ENCODE measurements at regions not wholly inside any gene's neighbourhood (a gene's known extent, or its start where the extent isn't known, plus 50 kb on each side); places are given as distances from the start of the nearest gene placed in this dataset.

DNA sequence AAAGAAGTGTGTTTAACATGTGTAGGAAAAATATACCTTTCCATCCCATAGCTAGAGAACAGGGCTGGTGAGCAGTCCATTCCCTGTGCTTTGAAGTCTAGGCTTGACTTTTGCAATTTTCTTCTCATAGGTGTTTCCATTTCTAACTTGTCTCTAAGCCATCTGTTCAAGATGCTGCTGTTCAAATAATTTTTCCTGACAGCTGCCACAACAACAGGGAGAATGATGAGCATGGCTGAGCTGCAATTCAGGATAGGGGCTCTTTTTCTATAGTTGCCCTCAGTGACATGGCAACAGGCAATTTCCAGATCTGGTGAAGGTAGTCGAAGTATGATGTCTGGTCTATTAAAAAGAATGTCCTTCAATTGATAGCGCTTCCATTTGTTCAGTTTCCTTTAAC is 103.0 kb upstream of the HS3ST5 start:
- TF ChIP-seq POLR2AphosphoS5 (IDR thresholded peaks at IDR 0.05; ENCODE audit: low read depth) (no peak), CTCF (conservative IDR thresholded peaks at IDR 0.05; ENCODE audit: low read depth in 2 of 2) (no peak), EZH2 (IDR thresholded peaks at IDR 0.05; ENCODE audit: low read depth, unreplicated experiment) (no peak), NANOG (IDR thresholded peaks at IDR 0.05; ENCODE audit: borderline replicate concordance) (no peak), CREB1 (CRISPR knock-in tag; IDR thresholded peaks at IDR 0.05; ENCODE audit: low read depth) (no peak), JUNB (IDR thresholded peaks at IDR 0.05; ENCODE audit: unreplicated experiment) (no peak), EZH2phosphoT487 (IDR thresholded peaks at IDR 0.05; ENCODE audit: unreplicated experiment) (no peak), STAT1 (IDR thresholded peaks at IDR 0.05; ENCODE audit: unreplicated experiment) (no peak), ETS1 (IDR thresholded peaks at IDR 0.05) (no peak), ZNF331 (CRISPR knock-in tag; IDR thresholded peaks at IDR 0.05; ENCODE audit: low read depth) (no peak), ZNF462 (CRISPR knock-in tag; IDR thresholded peaks at IDR 0.05) (no peak)
- TF ChIP-seq, protein P1, sequence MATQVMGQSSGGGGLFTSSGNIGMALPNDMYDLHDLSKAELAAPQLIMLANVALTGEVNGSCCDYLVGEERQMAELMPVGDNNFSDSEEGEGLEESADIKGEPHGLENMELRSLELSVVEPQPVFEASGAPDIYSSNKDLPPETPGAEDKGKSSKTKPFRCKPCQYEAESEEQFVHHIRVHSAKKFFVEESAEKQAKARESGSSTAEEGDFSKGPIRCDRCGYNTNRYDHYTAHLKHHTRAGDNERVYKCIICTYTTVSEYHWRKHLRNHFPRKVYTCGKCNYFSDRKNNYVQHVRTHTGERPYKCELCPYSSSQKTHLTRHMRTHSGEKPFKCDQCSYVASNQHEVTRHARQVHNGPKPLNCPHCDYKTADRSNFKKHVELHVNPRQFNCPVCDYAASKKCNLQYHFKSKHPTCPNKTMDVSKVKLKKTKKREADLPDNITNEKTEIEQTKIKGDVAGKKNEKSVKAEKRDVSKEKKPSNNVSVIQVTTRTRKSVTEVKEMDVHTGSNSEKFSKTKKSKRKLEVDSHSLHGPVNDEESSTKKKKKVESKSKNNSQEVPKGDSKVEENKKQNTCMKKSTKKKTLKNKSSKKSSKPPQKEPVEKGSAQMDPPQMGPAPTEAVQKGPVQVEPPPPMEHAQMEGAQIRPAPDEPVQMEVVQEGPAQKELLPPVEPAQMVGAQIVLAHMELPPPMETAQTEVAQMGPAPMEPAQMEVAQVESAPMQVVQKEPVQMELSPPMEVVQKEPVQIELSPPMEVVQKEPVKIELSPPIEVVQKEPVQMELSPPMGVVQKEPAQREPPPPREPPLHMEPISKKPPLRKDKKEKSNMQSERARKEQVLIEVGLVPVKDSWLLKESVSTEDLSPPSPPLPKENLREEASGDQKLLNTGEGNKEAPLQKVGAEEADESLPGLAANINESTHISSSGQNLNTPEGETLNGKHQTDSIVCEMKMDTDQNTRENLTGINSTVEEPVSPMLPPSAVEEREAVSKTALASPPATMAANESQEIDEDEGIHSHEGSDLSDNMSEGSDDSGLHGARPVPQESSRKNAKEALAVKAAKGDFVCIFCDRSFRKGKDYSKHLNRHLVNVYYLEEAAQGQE (IDR thresholded peaks at IDR 0.05; ENCODE audit: unreplicated experiment): no peak

Data from GM23338 (cell line).